GM12873 (cell line): ENCODE measurements at regions not wholly inside any gene's neighbourhood (a gene's known extent, or its start where the extent isn't known, plus 50 kb on each side); places are given as distances from the start of the nearest gene placed in this dataset.

Source experiments
- TF ChIP-seq, protein P1 (sequence below): IDR thresholded peaks from 2 replicates; pipeline ENCODE4 v1.5.1; 2012; ENCODE audit warnings: low read depth, mild to moderate bottlenecking, moderate library complexity, low read length, control low read depth; ENCODE audit not compliant: insufficient read depth; ENCODE audit errors: missing control alignments

DNA sequence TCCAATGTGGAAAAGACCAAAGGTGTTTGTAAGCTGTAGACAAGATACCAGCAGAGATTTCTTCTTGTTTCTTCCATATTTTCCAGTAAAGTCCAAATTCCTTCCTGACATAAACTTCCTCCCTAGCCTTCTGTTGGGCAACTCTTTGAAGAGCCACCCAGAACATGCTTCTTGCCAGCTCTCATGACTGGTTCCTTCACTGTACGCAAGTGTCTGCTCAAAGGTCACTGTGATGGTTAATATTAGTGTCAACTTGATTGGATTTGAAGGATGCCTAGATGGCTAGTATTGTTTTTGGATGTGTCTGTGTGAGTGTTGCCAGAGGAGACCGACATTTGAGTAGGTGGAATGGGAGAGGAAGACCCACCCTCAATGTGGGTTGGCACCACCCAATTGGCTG is 416.6 kb upstream of the RUNX1 start:
- TF ChIP-seq, protein P1, sequence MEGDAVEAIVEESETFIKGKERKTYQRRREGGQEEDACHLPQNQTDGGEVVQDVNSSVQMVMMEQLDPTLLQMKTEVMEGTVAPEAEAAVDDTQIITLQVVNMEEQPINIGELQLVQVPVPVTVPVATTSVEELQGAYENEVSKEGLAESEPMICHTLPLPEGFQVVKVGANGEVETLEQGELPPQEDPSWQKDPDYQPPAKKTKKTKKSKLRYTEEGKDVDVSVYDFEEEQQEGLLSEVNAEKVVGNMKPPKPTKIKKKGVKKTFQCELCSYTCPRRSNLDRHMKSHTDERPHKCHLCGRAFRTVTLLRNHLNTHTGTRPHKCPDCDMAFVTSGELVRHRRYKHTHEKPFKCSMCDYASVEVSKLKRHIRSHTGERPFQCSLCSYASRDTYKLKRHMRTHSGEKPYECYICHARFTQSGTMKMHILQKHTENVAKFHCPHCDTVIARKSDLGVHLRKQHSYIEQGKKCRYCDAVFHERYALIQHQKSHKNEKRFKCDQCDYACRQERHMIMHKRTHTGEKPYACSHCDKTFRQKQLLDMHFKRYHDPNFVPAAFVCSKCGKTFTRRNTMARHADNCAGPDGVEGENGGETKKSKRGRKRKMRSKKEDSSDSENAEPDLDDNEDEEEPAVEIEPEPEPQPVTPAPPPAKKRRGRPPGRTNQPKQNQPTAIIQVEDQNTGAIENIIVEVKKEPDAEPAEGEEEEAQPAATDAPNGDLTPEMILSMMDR = no peak

DNA sequence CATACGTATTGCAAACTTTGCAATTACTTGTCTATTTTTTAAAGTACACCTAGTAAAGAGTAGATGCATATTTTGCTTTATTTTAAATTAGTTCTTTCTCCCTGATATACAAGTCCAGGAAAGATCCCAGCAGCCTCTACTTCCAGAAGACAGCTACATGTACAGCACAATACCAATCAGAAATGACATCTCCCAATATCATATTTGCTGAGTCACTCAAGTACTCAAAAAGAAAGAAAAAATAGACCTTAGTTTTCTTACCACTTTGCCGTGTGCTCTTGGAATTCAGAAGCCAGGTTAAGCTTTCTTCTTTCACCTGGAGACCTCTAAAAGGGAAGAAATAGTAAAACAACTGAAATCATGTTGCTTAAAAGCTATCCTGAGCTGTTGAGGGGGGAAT is 412.6 kb upstream of the RUNX1 start:
- TF ChIP-seq, protein P1 = no peak

DNA sequence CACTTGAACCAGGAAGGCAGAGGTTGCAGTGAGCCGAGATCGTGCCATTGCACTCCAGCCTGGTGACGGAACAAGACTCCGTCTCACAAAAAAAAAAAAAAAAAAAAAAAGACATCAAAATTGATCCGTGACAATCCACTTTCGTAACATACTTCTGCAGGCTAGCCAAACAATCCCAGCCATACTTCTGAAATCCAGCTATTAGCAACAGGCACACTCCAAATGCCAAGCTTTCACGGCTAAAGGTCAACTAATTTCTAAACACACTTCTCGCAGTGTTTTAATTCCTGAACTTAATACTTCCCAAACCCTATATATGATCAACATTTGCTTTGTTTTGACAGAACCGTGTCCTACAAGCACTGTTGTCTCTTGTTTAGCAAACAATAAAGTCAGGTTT is 411.3 kb upstream of the RUNX1 start:
- TF ChIP-seq, protein P1 = no peak

DNA sequence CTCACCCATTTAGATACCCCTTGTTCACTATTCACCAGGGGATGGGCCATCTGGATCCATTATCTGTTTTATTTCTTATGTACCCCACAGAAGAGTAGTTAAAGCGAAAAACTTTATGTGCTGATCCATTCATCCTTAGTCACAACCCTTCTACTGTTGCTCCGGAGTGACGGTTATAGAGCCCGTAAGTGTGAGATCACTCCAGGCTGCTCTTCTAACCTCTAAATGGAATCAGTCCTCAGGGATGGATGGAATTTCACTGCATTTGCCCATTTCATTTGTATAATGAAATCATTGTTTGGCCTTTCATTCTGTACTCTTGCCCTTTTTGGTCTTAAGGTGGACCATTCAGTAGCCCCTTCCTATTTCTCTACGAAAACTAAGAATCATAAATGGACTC is 409.3 kb upstream of the RUNX1 start:
- TF ChIP-seq, protein P1 = no peak

DNA sequence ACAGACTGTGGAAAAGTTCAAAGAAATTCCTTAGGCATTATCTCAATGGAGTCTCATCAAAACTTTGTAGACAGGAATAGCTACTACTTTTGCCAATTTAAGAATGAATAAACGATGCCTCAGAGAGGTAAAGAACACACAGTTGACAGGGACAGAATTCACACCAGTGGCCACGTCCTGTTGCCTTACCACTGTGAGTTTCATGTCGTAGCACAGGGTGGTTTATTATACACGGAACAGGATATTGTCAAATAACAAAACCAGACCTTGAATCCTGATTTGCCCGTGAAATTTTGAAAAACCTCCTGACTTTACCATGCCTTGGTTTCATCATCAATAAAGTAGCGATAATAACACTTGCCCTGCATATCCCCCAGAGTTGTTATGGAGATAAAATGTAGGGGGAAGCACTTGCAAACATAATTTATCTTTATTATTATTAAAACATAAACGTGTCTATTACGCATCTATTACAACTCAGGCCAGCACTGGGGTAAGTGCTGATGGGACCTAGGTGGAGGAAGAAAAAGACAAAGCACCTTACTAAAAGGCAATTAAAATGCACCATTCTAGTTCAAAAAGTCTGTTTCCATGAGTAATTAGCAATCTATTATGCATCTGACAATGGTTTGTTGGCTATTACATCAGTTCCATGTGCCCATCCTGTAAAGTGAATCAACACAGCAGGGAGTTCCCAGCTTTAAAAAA is 408.1 kb upstream of the RUNX1 start:
- TF ChIP-seq, protein P1 = no peak

DNA sequence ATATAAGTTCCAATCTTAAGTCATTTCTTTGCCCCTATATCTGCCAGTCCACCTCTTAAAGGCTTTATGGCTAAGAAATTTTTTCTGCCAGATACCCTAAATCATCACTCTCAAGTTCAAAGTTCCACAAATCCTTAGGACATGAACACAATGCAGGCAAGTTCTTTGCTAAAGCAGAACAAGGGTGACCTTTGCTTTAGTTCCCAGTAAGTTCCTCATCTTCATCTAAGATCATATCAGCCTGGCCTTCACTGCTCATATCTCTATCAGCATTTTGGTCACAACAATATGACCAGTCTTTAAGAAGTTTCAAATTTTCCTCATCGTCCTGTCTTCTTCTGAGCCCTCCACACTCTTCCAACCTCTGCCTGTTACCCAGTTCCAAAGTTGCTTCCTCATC is 402.2 kb upstream of the RUNX1 start:
- TF ChIP-seq, protein P1 = no peak

DNA sequence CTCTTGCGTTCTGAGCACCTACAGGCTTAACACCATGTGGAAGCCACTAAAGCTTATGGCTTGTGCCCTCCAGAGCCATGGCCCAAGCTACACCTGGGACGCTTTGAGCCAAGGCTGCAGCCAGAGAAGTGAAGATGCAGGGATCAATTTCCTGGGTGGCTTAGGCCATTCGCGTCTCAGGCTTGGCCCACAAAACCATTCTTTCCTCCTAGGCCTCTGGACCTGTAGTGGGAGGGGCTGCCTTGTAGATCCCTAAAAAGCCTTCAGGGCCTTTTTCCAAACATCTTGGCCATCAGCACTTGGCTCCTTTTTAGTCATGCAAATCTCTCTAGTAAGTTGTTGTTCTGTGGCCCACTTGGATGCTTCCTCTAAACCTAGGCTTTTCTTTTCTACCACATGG is 401.7 kb upstream of the RUNX1 start:
- TF ChIP-seq, protein P1 = no peak
